HG03060 (cell line): ENCODE measurements at regions not wholly inside any gene's neighbourhood (a gene's known extent, or its start where the extent isn't known, plus 50 kb on each side); places are given as distances from the start of the nearest gene placed in this dataset.

Experiments used
- ATAC-seq: cut with Tn5 transposase; IDR thresholded peaks from one replicate; pipeline ENCODE4 v1.9.1; 2021; ENCODE audit warnings: low read depth, moderate number of reproducible peaks; ENCODE audit not compliant: unreplicated experiment

DNA sequence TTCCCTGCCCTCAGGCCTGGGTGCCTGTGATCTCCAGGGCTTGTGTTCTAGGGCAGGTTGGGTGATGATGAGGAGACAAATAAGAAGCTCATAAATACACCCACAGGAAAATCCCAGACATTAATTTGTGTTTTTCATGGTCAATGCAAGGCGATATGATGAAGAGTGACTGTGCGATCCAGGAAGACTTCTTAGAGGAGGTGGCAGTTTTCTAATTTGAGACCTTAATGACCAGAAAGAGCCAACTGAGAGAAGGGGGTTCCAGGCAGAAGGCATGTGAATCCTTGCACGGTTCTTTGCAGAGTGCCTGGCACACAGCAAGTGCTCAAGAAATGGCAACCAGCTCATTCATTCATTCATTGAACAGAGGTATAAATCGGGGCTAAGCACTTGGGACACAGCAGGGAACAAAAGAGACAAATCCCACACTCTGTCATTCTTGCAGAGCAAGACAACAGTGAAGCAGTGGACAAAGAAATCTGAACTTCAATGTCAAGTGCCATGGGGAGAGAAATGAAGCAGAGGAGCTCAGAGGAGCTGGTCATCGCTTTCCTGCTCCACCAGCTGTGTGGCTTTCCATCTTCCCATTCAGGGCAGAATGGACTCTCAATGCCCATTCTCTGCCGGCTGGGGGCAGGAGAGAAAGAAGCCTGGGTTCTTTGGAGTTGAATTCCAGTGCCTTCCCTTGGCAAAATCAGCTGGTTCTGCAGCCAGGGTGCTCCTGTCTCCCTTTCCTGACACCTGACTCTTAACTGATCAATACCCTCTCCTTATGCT, 128.3 kb downstream of the AACS start:
- ATAC-seq, result no peak

DNA sequence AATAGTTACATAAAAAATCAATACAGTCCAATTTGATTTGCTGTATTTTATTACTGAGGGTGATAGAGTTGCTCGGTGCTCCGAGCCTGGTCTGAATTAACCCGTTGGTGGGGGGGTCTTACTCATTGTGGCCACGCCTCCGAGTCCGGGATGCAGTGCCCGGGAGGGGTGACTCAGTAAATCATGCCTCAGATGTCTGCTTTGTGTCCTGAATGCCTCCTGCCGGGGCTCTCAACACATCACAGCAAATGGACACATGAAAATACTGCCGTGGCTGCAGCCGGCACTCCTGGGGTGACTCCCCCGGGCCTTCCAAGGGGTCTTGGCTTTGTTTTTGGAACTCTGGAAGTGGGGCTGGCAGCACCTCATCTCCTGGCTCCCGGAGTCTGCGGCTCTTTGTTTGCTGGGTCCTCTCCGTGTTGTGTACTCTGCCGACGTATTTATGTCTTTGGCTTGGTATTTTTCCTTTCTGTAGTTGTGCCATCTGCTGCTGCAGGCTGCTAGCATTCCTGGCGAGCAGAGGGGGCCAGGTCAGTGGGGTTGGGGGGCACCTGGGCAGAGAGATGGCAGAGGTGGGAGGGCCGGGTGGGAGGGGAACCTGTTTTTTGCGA, 129.0 kb downstream of the AACS start:
- ATAC-seq, result no peak

GRCh38 chr12:125194987-125195386, 129.8 kb downstream of the AACS start:
- ATAC-seq, result no peak

DNA sequence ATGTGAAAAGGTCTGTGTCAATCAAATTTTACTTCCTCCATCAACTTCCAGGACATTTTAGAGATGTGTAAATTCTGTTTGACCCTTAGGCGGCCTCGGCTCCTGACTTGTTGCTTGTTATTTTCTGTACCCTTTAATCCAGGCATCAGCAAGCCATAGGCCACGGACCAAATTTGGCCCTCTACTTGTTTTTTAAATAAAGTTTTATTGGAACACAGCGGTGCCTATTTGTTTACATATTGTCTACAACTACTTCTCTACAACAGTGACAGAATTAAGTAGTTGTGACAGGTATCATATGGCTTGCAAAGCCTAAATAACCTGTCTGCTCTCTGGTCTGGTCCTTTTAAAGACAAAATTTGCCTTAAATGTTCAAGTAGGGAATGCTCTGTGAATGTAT, 132.1 kb downstream of the AACS start:
- no peak for ATAC-seq

GRCh38 chr12:125198652-125199051, 133.4 kb downstream of the AACS start:
- ATAC-seq, result no peak

GRCh38 chr12:125201090-125201489, 135.9 kb downstream of the AACS start:
- no peak for ATAC-seq

- ATAC-seq, result no peak
Measured at GRCh38 chr12:125201940-125202339, 136.7 kb downstream of the AACS start.

- no peak for ATAC-seq
Measured at GRCh38 chr12:125202421-125202820, 137.2 kb downstream of the AACS start.

DNA sequence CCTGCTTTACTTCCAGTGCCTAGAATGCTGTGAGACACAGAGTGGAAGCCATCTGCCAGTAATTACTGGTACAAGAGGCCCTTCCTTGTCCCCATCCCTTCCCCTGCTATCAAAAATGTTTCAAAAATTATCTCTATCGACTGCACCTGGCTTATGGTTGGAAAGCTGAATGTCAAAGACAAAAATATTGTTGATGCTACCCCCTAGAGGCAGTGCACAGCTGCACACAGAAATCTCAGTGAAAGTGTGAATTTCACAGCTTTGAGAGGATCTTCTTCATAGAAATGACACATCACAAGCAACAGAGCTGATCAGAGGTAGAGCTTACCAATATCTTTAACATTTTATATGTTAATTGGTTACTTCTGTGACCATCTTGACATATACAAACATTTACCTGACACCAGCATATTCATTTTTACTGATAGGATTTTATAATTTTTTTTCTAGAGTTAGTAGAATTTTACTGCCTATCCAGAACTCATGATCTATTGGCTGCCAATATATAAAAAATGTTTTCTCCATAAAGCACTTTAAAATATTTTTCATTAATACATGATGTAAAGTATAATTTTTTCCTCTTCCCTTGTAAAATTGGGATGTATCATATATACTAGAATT, 138.0 kb downstream of the AACS start:
- ATAC-seq, result no peak

GRCh38 chr12:125205386-125205785, 140.2 kb downstream of the AACS start:
- no peak for ATAC-seq

- no peak for ATAC-seq
Measured at GRCh38 chr12:125206711-125207110, 141.5 kb downstream of the AACS start.

GRCh38 chr12:125208334-125208733, 143.1 kb downstream of the AACS start:
- ATAC-seq, result no peak

- no peak for ATAC-seq
Measured at GRCh38 chr12:125208942-125209341, 143.7 kb downstream of the AACS start.

GRCh38 chr12:125210104-125210755, 145.0 kb downstream of the AACS start:
- no peak for ATAC-seq

- ATAC-seq, result no peak
Measured at GRCh38 chr12:125211464-125211863, 146.2 kb downstream of the AACS start.

- no peak for ATAC-seq
Measured at GRCh38 chr12:125214289-125214688, 149.1 kb downstream of the AACS start.

DNA sequence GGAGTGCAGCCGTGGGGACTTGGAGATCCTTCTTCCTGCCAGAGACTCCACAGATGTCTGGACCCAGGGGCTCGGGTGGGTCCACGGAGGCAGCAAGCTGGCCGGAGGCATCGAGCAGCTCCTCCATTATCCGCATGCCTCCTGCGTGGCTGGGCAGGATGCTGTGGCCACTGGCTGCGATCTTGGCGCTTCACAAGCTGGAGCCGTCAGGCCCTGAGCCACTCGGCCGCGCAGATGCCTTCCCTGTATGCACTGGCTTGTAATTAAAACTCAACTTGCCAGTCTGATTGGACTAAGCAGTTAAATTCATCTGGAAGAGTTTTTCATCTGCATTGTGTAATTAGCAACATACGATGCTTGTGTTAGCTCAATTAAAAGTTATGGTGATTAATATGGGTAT, 151.5 kb downstream of the AACS start:
- no peak for ATAC-seq

DNA sequence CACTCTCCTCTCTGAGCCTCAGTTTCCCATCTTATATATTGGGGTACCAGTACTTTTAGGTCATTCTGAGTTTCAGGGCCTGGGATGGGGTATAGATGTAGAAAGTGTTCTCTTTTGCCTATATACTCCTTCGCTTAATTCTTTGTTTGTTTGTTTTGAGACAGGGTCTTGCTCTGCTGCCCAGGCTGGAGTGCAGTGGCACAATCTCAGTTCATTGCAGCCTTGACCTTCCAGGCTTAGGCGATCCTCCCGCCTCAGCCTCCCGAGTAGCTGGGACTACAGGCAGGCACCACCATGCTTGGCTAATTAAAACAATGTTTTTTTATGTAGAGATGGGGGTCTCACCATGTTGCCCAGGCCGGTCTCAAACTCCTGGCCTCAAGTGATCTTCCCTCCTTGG, 152.1 kb downstream of the AACS start:
- ATAC-seq, result no peak

GRCh38 chr12:125218952-125219351, 153.7 kb downstream of the AACS start:
- ATAC-seq, result no peak

- no peak for ATAC-seq
Measured at GRCh38 chr12:125220404-125221273, 155.4 kb downstream of the AACS start.
